Prostate gland (tissue), 2 donors: ENCODE measurements at regions not wholly inside any gene's neighbourhood (a gene's known extent, or its start where the extent isn't known, plus 50 kb on each side); places are given as distances from the start of the nearest gene placed in this dataset.

ENCODE experiments used
- CTCF ChIP-seq, 4 experiments: fragments of 200-600 bp in 2 of 4; fragments of 450-650 bp in 2 of 4; sonication (generic) in 2 of 4; IDR thresholded peaks; 1 replicate in 3 of 4; 2 replicates in 1 of 4; pipeline ENCODE4 v1.5.1; 2016 to 2019; ENCODE audit warnings: antibody characterized with exemption in 4 of 4, mild to moderate bottlenecking in 2 of 4, moderate library complexity in 2 of 4
- POLR2AphosphoS5 ChIP-seq: sonication (generic); formaldehyde crosslinking; IDR thresholded peaks from one replicate; pipeline ENCODE4 v1.6.1; 2017; ENCODE audit warnings: antibody characterized with exemption

GRCh38 chr1:17955302-17956285 is 152.0 kb upstream of the IGSF21 start:
- no peak for TF ChIP-seq CTCF (IDR thresholded peaks at IDR 0.05)
- TF ChIP-seq POLR2AphosphoS5, result no peak
